Activated B cell treated with CpG ODN at 0.5 μM for 24 hours (primary cell): ENCODE measurements at regions not wholly inside any gene's neighbourhood (a gene's known extent, or its start where the extent isn't known, plus 50 kb on each side); places are given as distances from the start of the nearest gene placed in this dataset.
"Not testable (repeated sequence)": the region's sequence is repeated elsewhere in the genome, so short reads cannot be mapped to it uniquely, and the experiment has no call there.

Experiments
- ATAC-seq: fragments of 200-7000 bp; cut with Tn5 transposase; one replicate; pipeline ENCODE4 v1.10.0; 2021; ENCODE audit warnings: low read depth, mild to moderate bottlenecking, moderate library complexity
- CTCF ChIA-PET: fragments of 350-600 bp; sonication (Branson Sonifier 250); formaldehyde crosslinking; loops from one replicate; lab custom pipeline; 2021; ENCODE audit warnings: antibody characterized with exemption; lab: Charles Lee
- POLR2A ChIA-PET: fragments of 350-600 bp; sonication (Branson Sonifier 250); formaldehyde crosslinking; loops from one replicate; lab custom pipeline; 2021; ENCODE audit warnings: antibody characterized with exemption; lab: Charles Lee
- DNase-seq: peaks from one replicate; pipeline ENCODE4 v3.0.0; 2022
- H3K27ac Mint-ChIP-seq: one replicate; pipeline ENCODE4 v1.8.0; 2020; ENCODE audit warnings: mixed read lengths
- H3K27me3 Mint-ChIP-seq: one replicate; pipeline ENCODE4 v1.8.0; 2021; ENCODE audit warnings: mixed read lengths
- H3K36me3 Mint-ChIP-seq: one replicate; pipeline ENCODE4 v1.8.0; 2021; ENCODE audit warnings: low read depth, mixed read lengths
- H3K4me1 Mint-ChIP-seq: one replicate; pipeline ENCODE4 v1.8.0; 2021; ENCODE audit warnings: mixed read lengths
- H3K4me3 Mint-ChIP-seq: one replicate; pipeline ENCODE4 v1.8.0; 2020; ENCODE audit warnings: mild to moderate bottlenecking, mixed read lengths
- H3K9me3 Mint-ChIP-seq: one replicate; pipeline ENCODE4 v1.8.0; 2020; ENCODE audit warnings: mixed read lengths
- intact Hi-C: fragments of 100-400 bp; cut with micrococcal nuclease; formaldehyde crosslinking; loops from one replicate; pipeline ENCODE4 v1.15.1; 2024
- TF ChIP-seq, protein P1 (sequence below): fragments of 200-600 bp; IDR thresholded peaks from one replicate; pipeline ENCODE4 v1.8.0; 2022; ENCODE audit warnings: antibody characterized with exemption, mild to moderate bottlenecking

GRCh38 chr3:11898611-11899325 lies 52.1 kb upstream of the TAMM41 start:
- CTCF ChIA-PET = no interaction called here
- TF ChIP-seq, protein P1, sequence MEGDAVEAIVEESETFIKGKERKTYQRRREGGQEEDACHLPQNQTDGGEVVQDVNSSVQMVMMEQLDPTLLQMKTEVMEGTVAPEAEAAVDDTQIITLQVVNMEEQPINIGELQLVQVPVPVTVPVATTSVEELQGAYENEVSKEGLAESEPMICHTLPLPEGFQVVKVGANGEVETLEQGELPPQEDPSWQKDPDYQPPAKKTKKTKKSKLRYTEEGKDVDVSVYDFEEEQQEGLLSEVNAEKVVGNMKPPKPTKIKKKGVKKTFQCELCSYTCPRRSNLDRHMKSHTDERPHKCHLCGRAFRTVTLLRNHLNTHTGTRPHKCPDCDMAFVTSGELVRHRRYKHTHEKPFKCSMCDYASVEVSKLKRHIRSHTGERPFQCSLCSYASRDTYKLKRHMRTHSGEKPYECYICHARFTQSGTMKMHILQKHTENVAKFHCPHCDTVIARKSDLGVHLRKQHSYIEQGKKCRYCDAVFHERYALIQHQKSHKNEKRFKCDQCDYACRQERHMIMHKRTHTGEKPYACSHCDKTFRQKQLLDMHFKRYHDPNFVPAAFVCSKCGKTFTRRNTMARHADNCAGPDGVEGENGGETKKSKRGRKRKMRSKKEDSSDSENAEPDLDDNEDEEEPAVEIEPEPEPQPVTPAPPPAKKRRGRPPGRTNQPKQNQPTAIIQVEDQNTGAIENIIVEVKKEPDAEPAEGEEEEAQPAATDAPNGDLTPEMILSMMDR = no peak
- Mint-ChIP-seq H3K4me3 (no peak overlapping the region), H3K27ac (no peak overlapping the region), H3K36me3 (no peaks in the 10 kb centered on the region), H3K9me3 (peaks cover 2% of the 10 kb centered on the region), H3K27me3 (peaks cover 19% of the 10 kb centered on the region), H3K4me1 (no peaks in the 10 kb centered on the region)
- intact Hi-C loops = no loop called here
- no peak for ATAC-seq
- DNase-seq = no peak
- POLR2A ChIA-PET = no interaction called here

DNA sequence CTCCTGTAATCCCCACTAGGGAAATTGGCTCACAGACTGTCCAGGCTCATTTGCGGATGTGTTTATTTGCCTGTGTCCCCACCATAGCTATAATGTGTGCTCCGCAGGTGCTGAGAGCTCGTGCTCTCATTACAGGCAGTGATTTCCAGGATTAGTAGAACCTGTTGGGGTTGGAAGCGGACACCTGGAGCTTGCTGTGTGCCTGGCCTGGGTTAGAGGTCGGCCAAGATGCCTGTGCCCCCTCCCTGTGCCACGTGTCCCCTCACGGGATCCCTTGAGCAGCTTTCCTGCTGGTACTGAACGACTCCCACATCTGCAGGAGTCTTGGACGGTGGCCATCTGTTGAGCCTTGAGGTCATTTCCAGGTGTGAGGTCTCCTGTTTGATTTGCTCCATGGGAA lies 52.7 kb upstream of the TAMM41 start:
- DNase-seq, POLR2A ChIA-PET, H3K9me3 Mint-ChIP-seq, intact Hi-C loops, ATAC-seq, H3K4me3 Mint-ChIP-seq, CTCF ChIA-PET, H3K36me3 Mint-ChIP-seq, H3K27ac Mint-ChIP-seq, H3K4me1 Mint-ChIP-seq: not testable (repeated sequence)
- H3K27me3 Mint-ChIP-seq = peaks cover 13% of the 10 kb centered on the region

DNA sequence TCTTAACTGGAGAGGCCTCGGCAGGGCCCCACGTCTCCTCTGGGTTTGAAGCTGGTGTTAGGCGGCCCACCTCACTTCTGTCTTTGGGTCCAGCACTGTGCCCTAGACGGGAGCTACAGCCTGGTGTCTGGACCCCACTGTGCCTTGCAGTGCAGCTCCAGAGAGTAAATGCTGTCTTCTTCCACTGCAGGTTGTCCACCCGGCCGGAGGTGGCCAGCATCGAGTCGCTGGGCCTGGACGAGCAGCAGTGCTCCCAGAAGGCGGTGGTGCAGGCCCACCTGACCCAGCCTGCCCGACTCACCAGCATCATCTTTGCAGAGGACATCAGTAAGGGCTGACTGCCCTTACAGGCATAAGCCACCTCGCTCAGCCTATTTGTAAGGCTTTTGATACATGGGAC lies 53.1 kb upstream of the TAMM41 start:
- no peak overlapping the region for H3K4me3 Mint-ChIP-seq
- intact Hi-C loops = no loop called here
- no peak for DNase-seq
- CTCF ChIA-PET = no interaction called here
- no peak for ATAC-seq
- no peak overlapping the region for H3K27ac Mint-ChIP-seq
- peaks cover 10% of the 10 kb centered on the region for H3K27me3 Mint-ChIP-seq
- H3K4me1 Mint-ChIP-seq = no peaks in the 10 kb centered on the region
- TF ChIP-seq, protein P1 = no peak
- POLR2A ChIA-PET = no interaction called here
- no peaks in the 10 kb centered on the region for H3K9me3 Mint-ChIP-seq
- no peaks in the 10 kb centered on the region for H3K36me3 Mint-ChIP-seq

DNA sequence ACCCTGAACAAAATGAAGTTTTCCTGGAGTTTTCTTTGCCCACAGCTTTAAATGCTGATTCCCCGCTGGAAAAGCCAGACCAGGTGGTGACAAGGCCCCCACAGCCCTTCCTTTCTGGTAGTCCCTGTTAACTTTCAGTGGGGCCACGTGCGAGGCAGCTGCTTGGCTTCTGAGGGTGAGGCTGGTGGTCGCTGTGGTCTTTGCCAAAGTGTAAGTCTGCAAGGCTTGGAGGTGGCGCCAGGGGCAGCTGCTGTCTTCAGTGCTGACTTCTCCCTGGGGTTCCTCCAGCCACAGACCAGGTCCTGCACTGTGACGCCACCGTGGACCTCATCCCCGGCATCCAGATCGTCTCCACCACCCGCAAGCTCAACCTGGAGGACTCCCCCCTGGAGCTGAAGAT lies 54.1 kb upstream of the TAMM41 start:
- TF ChIP-seq, protein P1 = no peak
- intact Hi-C loops = no loop called here
- no peak for ATAC-seq

GRCh38 chr3:11901286-11901875 lies 54.7 kb upstream of the TAMM41 start:
- CTCF ChIA-PET = no interaction called here

More for the DNA sequence above, 54.1 kb upstream of the TAMM41 start:
- CTCF ChIA-PET = no interaction called here
- H3K9me3 Mint-ChIP-seq = no peaks in the 10 kb centered on the region
- H3K4me3 Mint-ChIP-seq = no peak overlapping the region
- H3K36me3 Mint-ChIP-seq = no peaks in the 10 kb centered on the region
- POLR2A ChIA-PET = no interaction called here
- no peak overlapping the region for H3K27ac Mint-ChIP-seq
- H3K27me3 Mint-ChIP-seq = peaks cover 4% of the 10 kb centered on the region
- no peak for DNase-seq
- no peaks in the 10 kb centered on the region for H3K4me1 Mint-ChIP-seq

More at GRCh38 chr3:11901286-11901875, 54.7 kb upstream of the TAMM41 start:
- no peak for DNase-seq
- Mint-ChIP-seq H3K36me3 (no peaks in the 10 kb centered on the region), H3K27me3 (peaks cover under 1% of the 10 kb centered on the region), H3K4me1 (no peaks in the 10 kb centered on the region), H3K9me3 (no peaks in the 10 kb centered on the region), H3K27ac (no peak overlapping the region), H3K4me3 (no peak overlapping the region)
- TF ChIP-seq, protein P1 = no peak
- intact Hi-C loops = no loop called here
- POLR2A ChIA-PET = no interaction called here
- no peak for ATAC-seq
